H9 (cell line): ENCODE measurements at regions not wholly inside any gene's neighbourhood (a gene's known extent, or its start where the extent isn't known, plus 50 kb on each side); places are given as distances from the start of the nearest gene placed in this dataset.

ENCODE experiments used
- DNase-seq: peaks from one replicate; pipeline ENCODE4 v3.0.0-alpha.2; 2017
- H2AFZ ChIP-seq: one replicate; pipeline ENCODE4 v1.6.1; 2013; ENCODE audit warnings: mild to moderate bottlenecking, low read length, control low read depth, moderate library complexity
- H2AK5ac ChIP-seq: 2 replicates; pipeline ENCODE4 v1.6.1; 2013; ENCODE audit warnings: low read length, control low read depth, mixed read lengths; ENCODE audit not compliant: insufficient read length
- H2BK120ac ChIP-seq: one replicate; pipeline ENCODE4 v1.6.1; 2013; ENCODE audit warnings: low read depth, mild to moderate bottlenecking, low read length, control low read depth, inconsistent platforms; ENCODE audit not compliant: poor library complexity, severe bottlenecking
- H2BK12ac ChIP-seq: 2 replicates; pipeline ENCODE4 v1.6.1; 2013; ENCODE audit warnings: low read length, control low read depth, mixed read lengths, low read depth; ENCODE audit not compliant: insufficient read length
- H2BK15ac ChIP-seq: 2 replicates; pipeline ENCODE4 v1.6.1; 2013; ENCODE audit warnings: low read depth, low read length, control low read depth
- H2BK20ac ChIP-seq: one replicate; pipeline ENCODE4 v1.6.1; 2013; ENCODE audit warnings: low read depth, mild to moderate bottlenecking, low read length, control low read depth, inconsistent platforms; ENCODE audit not compliant: poor library complexity, severe bottlenecking
- H2BK5ac ChIP-seq: 2 replicates; pipeline ENCODE4 v1.6.1; 2013; ENCODE audit warnings: low read length, control low read depth, mixed read lengths; ENCODE audit not compliant: insufficient read length
- H3K14ac ChIP-seq: 2 replicates; pipeline ENCODE4 v1.6.1; 2013; ENCODE audit warnings: low read length, control low read depth; ENCODE audit not compliant: insufficient read depth
- H3K18ac ChIP-seq: 2 replicates; pipeline ENCODE4 v1.6.1; 2013; ENCODE audit warnings: low read depth, mild to moderate bottlenecking, mixed read lengths, low read length, control low read depth; ENCODE audit not compliant: insufficient read length
- H3K23ac ChIP-seq: 2 replicates; pipeline ENCODE4 v1.6.1; 2013; ENCODE audit warnings: low read length, control low read depth, mixed read lengths, low read depth; ENCODE audit not compliant: insufficient read length
- H3K23me2 ChIP-seq: 2 replicates; pipeline ENCODE4 v1.6.1; 2013; ENCODE audit warnings: low read depth, mild to moderate bottlenecking, mixed read lengths, low read length, control low read depth; ENCODE audit not compliant: insufficient read length, poor library complexity, severe bottlenecking
- H3K27ac ChIP-seq: 2 replicates; pipeline ENCODE4 v1.5.1; 2013; ENCODE audit warnings: low read length, control low read depth, mixed read lengths, low read depth; ENCODE audit not compliant: insufficient read length
- H3K27me3 ChIP-seq: 2 replicates; pipeline ENCODE4 v1.6.1; 2013; ENCODE audit warnings: low read length, control low read depth, inconsistent platforms; ENCODE audit not compliant: insufficient read depth
- H3K4ac ChIP-seq: 2 replicates; pipeline ENCODE4 v1.6.1; 2013; ENCODE audit warnings: low read depth, mild to moderate bottlenecking, control low read depth, inconsistent platforms, low read length, moderate library complexity
- H3K4me1 ChIP-seq: 2 replicates; pipeline ENCODE4 v1.6.1; 2013; ENCODE audit warnings: low read length, control low read depth, inconsistent platforms; ENCODE audit not compliant: insufficient read depth
- H3K4me2 ChIP-seq: 2 replicates; pipeline ENCODE4 v1.6.1; 2013; ENCODE audit warnings: low read length, control low read depth, mixed read lengths; ENCODE audit not compliant: insufficient read length, insufficient read depth
- H3K56ac ChIP-seq: 2 replicates; pipeline ENCODE4 v1.6.1; 2013; ENCODE audit warnings: low read depth, mild to moderate bottlenecking, mixed read lengths, low read length, control low read depth; ENCODE audit not compliant: insufficient read length
- H3K79me1 ChIP-seq: 2 replicates; pipeline ENCODE4 v1.6.1; 2013; ENCODE audit warnings: low read depth, mild to moderate bottlenecking, moderate library complexity, low read length, control low read depth, inconsistent platforms; ENCODE audit not compliant: insufficient read depth, poor library complexity, severe bottlenecking
- H3K79me2 ChIP-seq: 2 replicates; pipeline ENCODE4 v1.6.1; 2013; ENCODE audit warnings: low read length, control low read depth, inconsistent platforms; ENCODE audit not compliant: insufficient read depth
- H3K9ac ChIP-seq: 2 replicates; pipeline ENCODE4 v1.6.1; 2013; ENCODE audit warnings: low read length, control low read depth, mixed read lengths; ENCODE audit not compliant: insufficient read length; ENCODE audit errors: extremely low read depth
- H3K9me3 ChIP-seq: one replicate; pipeline ENCODE4 v1.6.1; 2013; ENCODE audit warnings: low read depth, low read length, inconsistent platforms; ENCODE audit not compliant: control insufficient read depth
- H3T11ph ChIP-seq: one replicate; pipeline ENCODE4 v1.6.1; 2013; ENCODE audit warnings: mild to moderate bottlenecking, low read length, control low read depth, inconsistent platforms
- H4K20me1 ChIP-seq: one replicate; pipeline ENCODE4 v1.6.1; 2013; ENCODE audit not compliant: control insufficient read depth, insufficient read length, insufficient read depth
- H4K5ac ChIP-seq: 2 replicates; pipeline ENCODE4 v1.6.1; 2013; ENCODE audit warnings: low read depth, mild to moderate bottlenecking, mixed read lengths, low read length, control low read depth; ENCODE audit not compliant: insufficient read length
- H4K8ac ChIP-seq: replicated peaks from 2 replicates; pipeline ENCODE4 v1.6.1; 2013; ENCODE audit warnings: low read length, control low read depth, mixed read lengths, low read depth; ENCODE audit not compliant: insufficient read length
- H4K91ac ChIP-seq: 2 replicates; pipeline ENCODE4 v1.6.1; 2013; ENCODE audit warnings: low read depth, mild to moderate bottlenecking, moderate library complexity, mixed read lengths, low read length, control low read depth; ENCODE audit not compliant: insufficient read length
- H3K27ac Mint-ChIP-seq, 3 experiments: 2 replicates in 2 of 3; 3 replicates in 1 of 3; pipeline ENCODE4 v1.8.0; 2020 to 2021; ENCODE audit warnings: mixed read lengths in 3 of 3, mild to moderate bottlenecking in 1 of 3, moderate library complexity in 1 of 3
- H3K27me3 Mint-ChIP-seq: 2 replicates; pipeline ENCODE4 v1.8.0; 2021; ENCODE audit warnings: low read depth, mild to moderate bottlenecking, moderate library complexity, mixed read lengths
- H3K36me3 Mint-ChIP-seq, 3 experiments: 2 replicates in 2 of 3; 3 replicates in 1 of 3; pipeline ENCODE4 v1.8.0; 2020 to 2021; ENCODE audit warnings: low read depth in 3 of 3, mixed read lengths in 3 of 3; ENCODE audit not compliant: insufficient read depth in 1 of 3
- H3K4me1 Mint-ChIP-seq, 2 experiments: 2 replicates each; pipeline ENCODE4 v1.8.0; 2020; ENCODE audit warnings: mixed read lengths in 2 of 2
- H3K4me3 Mint-ChIP-seq, 2 experiments: 2 replicates in 1 of 2; 3 replicates in 1 of 2; pipeline ENCODE4 v1.8.0; 2020 to 2021; ENCODE audit warnings: mild to moderate bottlenecking in 2 of 2, mixed read lengths in 2 of 2, moderate library complexity in 1 of 2
- H3K9me3 Mint-ChIP-seq, 2 experiments: 2 replicates in 1 of 2; 3 replicates in 1 of 2; pipeline ENCODE4 v1.8.0; 2020; ENCODE audit warnings: mild to moderate bottlenecking in 2 of 2, mixed read lengths in 2 of 2, moderate library complexity in 1 of 2
- CTCF ChIP-seq: fragments of 200-600 bp; sonication (generic); conservative IDR thresholded peaks from 3 replicates; pipeline ENCODE4 v1.8.0; 2021; ENCODE audit warnings: antibody characterized with exemption, mild to moderate bottlenecking
- WGBS: extraction: QIAGEN DNeasy Blood & Tissue Kit; methylation state at CpG from one replicate; pipeline ENCODE4 v1.1.7; 2013; ENCODE audit warnings: missing lambda C conversion rate, low lambda C conversion rate, mixed read lengths; ENCODE audit not compliant: insufficient read length; ENCODE audit errors: extremely low coverage; 5-methylcytosine and 5-hydroxymethylcytosine counted together

- Histone ChIP-seq H2BK120ac (no peak overlapping the region), H3K56ac (no peak overlapping the region), H4K91ac (no peak overlapping the region), H3T11ph (no peak overlapping the region), H3K18ac (no peak overlapping the region), H3K4me1 (no peaks in the 10 kb centered on the region; the same call in 1 of the 2 replicates), H3K4me2 (no peak overlapping the region), H4K20me1 (no peaks in the 10 kb centered on the region), H3K27ac (no peak overlapping the region), H4K5ac (no peak overlapping the region), H3K9me3 (no peaks in the 10 kb centered on the region), H3K9ac (no peak overlapping the region), H2BK20ac (no peak overlapping the region), H3K27me3 (no peaks in the 10 kb centered on the region; the same call in 1 of the 2 replicates), H2BK5ac (no peak overlapping the region), H2BK12ac (no peak overlapping the region), H3K4ac (no peak overlapping the region), H3K23me2 (no peaks in the 10 kb centered on the region), H2BK15ac (no peak overlapping the region), H2AFZ (no peak overlapping the region), H2AK5ac (no peak overlapping the region), H3K79me2 (no peaks in the 10 kb centered on the region), H4K8ac (no peak overlapping the region), H3K79me1 (no peaks in the 10 kb centered on the region), H3K14ac (no peak overlapping the region), H3K23ac (no peak overlapping the region)
- no peak overlapping the region for H3K4me3 Mint-ChIP-seq
- H3K36me3 Mint-ChIP-seq = no peaks in the 10 kb centered on the region
- TF ChIP-seq CTCF = no peak
- peaks cover 49% of the 10 kb centered on the region for H3K27me3 Mint-ChIP-seq
- H3K4me1 Mint-ChIP-seq = peaks cover 33 to 41% of the 10 kb centered on the region in 2 experiments
- H3K27ac Mint-ChIP-seq = no peak overlapping the region
- no peak for DNase-seq
- H3K9me3 Mint-ChIP-seq = no peaks in the 10 kb centered on the region; a peak in 1 of 5 replicates
- no CpG with 5 or more reads among the region's 4 CpGs for WGBS
Measured at GRCh38 chr17:77641718-77642117, 316.8 kb upstream of the TNRC6C start.
